ENCODE measurements at regions not wholly inside any gene's neighbourhood (a gene's known extent, or its start where the extent isn't known, plus 50 kb on each side); places are given as distances from the start of the nearest gene placed in this dataset.

- TF ChIP-seq, protein P1, sequence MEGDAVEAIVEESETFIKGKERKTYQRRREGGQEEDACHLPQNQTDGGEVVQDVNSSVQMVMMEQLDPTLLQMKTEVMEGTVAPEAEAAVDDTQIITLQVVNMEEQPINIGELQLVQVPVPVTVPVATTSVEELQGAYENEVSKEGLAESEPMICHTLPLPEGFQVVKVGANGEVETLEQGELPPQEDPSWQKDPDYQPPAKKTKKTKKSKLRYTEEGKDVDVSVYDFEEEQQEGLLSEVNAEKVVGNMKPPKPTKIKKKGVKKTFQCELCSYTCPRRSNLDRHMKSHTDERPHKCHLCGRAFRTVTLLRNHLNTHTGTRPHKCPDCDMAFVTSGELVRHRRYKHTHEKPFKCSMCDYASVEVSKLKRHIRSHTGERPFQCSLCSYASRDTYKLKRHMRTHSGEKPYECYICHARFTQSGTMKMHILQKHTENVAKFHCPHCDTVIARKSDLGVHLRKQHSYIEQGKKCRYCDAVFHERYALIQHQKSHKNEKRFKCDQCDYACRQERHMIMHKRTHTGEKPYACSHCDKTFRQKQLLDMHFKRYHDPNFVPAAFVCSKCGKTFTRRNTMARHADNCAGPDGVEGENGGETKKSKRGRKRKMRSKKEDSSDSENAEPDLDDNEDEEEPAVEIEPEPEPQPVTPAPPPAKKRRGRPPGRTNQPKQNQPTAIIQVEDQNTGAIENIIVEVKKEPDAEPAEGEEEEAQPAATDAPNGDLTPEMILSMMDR (IDR thresholded peaks at IDR 0.05; ENCODE audit: low read depth, low read length, missing input control) = no peak
- TF ChIP-seq TAF1 (conservative IDR thresholded peaks at IDR 0.05) (no peak), GABPA (IDR thresholded peaks at IDR 0.05 in 1 of 2, conservative IDR thresholded peaks at IDR 0.05 in 1 of 2) (no peak), SP1 (IDR thresholded peaks at IDR 0.05) (no peak), JUND (IDR thresholded peaks at IDR 0.05) (no peak)
- TF ChIP-seq, protein P2, sequence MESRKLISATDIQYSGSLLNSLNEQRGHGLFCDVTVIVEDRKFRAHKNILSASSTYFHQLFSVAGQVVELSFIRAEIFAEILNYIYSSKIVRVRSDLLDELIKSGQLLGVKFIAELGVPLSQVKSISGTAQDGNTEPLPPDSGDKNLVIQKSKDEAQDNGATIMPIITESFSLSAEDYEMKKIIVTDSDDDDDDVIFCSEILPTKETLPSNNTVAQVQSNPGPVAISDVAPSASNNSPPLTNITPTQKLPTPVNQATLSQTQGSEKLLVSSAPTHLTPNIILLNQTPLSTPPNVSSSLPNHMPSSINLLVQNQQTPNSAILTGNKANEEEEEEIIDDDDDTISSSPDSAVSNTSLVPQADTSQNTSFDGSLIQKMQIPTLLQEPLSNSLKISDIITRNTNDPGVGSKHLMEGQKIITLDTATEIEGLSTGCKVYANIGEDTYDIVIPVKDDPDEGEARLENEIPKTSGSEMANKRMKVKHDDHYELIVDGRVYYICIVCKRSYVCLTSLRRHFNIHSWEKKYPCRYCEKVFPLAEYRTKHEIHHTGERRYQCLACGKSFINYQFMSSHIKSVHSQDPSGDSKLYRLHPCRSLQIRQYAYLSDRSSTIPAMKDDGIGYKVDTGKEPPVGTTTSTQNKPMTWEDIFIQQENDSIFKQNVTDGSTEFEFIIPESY (IDR thresholded peaks at IDR 0.05) = no peak
These were observed 215.7 kb upstream of the GLRA1 start for GRCh38 chr5:152140347-152140746.

Measured in liver (tissue), 3 donors.